ENCODE measurements at regions not wholly inside any gene's neighbourhood (a gene's known extent, or its start where the extent isn't known, plus 50 kb on each side); places are given as distances from the start of the nearest gene placed in this dataset.
"Not testable (repeated sequence)": the region's sequence is repeated elsewhere in the genome, so short reads cannot be mapped to it uniquely, and the experiment has no call there.

DNA sequence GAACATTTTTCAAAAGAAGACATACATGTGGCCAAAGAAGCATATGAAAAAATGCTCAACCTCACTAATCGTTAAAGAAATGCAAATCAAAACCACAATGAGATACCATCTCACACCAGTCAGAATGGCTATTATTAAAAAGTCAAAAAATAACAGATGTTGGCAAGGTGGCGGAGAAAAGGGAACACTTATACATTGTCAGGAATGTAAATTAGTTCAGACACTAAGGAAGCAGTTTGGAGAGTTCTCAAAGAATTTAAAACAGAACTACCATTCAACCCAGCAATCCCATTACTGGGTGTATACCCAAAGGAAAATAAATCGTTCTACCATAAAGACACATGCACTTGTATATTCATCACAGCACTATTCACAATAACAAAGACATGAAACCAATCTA lies 106.9 kb downstream of the APTX start:
- not testable (repeated sequence) for DNase-seq

DNA sequence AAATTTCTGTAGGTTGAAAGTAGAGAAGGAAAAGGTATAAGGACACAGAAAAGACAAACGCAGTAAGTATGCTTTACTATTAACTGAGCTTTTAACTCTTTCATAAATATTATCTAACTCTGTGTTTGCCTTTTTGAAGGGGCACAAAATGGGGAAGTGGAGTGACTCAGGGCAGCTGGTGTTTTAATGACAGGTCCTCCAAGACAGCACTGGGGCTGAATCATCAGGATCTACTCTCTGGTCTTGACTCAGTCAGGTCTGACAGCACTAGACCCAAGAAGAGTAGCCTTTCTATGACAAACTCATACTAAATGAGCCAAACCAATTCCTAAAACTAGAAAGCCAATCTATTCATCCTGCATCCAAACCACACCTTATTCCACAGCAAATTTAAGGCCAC lies 102.2 kb downstream of the APTX start:
- DNase-seq: peak in 1 of 2 donors; percentile 48

DNA sequence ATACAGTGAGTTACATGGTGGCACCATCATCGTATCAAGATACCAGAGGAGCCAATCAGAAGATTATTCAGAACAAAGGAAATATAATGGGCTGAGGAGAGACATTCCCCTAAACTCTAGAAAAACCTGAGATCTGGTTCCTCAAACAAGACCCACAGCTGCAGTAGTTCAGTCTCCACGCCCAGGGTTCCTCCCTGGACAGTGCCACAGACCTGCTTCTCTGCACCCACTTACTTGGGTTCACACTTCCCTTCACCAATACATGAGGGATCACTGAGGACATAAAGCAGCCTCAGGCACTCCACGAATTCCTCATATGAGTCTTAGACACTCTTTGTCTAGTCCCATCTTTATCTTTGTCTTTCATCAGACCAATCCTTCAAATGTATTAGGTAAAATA lies 101.7 kb downstream of the APTX start:
- DNase-seq: no peak

- peak in 1 of 2 donors; percentile 1 for DNase-seq
Measured at GRCh38 chr9:32906213-32906612, 95.2 kb downstream of the APTX start.

DNA sequence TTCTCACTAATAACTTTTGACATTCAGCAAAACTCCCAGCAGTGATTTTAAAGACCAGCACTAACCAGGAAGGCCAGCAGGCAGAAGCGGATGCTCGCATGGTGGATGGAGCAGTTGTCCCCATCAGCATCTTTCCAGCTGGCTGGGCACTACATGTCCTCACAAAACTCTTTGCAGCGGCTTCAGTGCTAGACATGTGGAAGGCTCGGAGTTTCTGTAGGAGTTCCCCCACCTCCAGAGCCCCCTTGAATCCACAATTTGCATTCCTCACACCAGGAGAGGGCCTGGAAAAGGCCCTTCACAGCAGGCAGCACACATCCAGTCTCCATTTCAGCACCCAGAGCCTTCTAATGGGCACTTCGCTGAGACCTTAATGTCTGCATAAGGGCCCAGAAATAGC lies 85.6 kb downstream of the APTX start:
- no peak for DNase-seq

DNA sequence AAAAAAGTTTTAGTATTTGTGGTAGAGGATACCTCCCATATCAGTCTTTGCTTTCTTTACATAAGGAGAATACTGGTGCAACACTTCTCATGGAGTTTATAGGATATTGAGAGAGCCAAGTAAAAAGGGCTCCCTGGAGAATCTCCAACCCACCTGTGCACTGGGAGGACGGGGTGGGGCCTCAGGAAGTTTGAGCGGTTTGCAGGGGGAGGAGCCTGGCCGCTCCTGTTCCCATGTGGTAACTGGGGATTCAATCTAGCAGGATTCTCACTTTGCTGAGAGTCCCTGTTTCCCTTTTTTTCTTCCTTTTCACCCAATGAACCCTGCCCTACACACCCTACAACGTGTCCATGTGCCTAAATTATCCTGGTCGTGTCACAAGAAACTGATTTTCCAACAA lies 82.8 kb downstream of the APTX start:
- DNase-seq: no peak
